22Rv1 (cell line): ENCODE measurements at regions not wholly inside any gene's neighbourhood (a gene's known extent, or its start where the extent isn't known, plus 50 kb on each side); places are given as distances from the start of the nearest gene placed in this dataset.
"Not testable (repeated sequence)": the region's sequence is repeated elsewhere in the genome, so short reads cannot be mapped to it uniquely, and the experiment has no call there.

Experiments used
- H3K27ac ChIP-seq: fragments of 450-650 bp; 2 replicates; pipeline ENCODE4 v1.5.1; 2017
- CTCF ChIP-seq: fragments of 450-650 bp; IDR thresholded peaks from 2 replicates; pipeline ENCODE4 v1.5.1; 2017; ENCODE audit warnings: mild to moderate bottlenecking
- ZFX ChIP-seq: fragments of 450-650 bp; IDR thresholded peaks from 2 replicates; pipeline ENCODE4 v1.6.1; 2017; ENCODE audit warnings: antibody characterized with exemption, borderline replicate concordance

- TF ChIP-seq ZFX: no peak
- no peak for TF ChIP-seq CTCF
- peak overlapping the region; percentile 32 for H3K27ac ChIP-seq
These were observed 69.7 kb upstream of the C1QTNF9B start for GRCh38 chr13:23966691-23967615.

- not testable (repeated sequence) for H3K27ac ChIP-seq
These were observed 70.5 kb upstream of the C1QTNF9B start for GRCh38 chr13:23967792-23968191.

- TF ChIP-seq ZFX (no peak), CTCF (no peak)
- peak overlapping the region; percentile 41 for H3K27ac ChIP-seq
These were observed 72.3 kb upstream of the C1QTNF9B start for GRCh38 chr13:23969647-23970046.

- TF ChIP-seq ZFX (no peak), CTCF (no peak)
- no peak overlapping the region for H3K27ac ChIP-seq
These were observed 82.3 kb upstream of the C1QTNF9B start for GRCh38 chr13:23979361-23980159.

DNA sequence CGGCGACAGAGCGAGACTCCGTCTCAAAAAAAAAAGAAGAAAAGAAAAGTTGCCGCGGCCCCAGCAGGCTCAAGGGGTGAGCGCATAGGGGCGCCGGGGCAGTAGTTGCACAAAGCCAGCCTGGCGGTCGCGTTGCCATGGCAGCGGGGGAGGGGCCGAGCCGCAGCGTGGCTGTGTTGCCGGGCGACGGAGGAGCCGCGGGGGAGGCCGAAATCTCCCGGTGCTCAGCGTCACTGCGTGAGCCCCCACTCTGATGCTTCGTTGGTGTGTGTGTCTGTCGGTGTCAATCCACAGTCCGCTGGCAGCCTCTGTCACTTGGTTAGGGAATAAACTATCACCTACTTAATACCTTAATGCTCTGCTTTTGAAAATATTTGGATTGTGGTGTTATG is 82.9 kb upstream of the C1QTNF9B start:
- TF ChIP-seq ZFX (no peak), CTCF (no peak)
- no peak overlapping the region for H3K27ac ChIP-seq

GRCh38 chr13:23983671-23984070 is 86.4 kb upstream of the C1QTNF9B start:
- TF ChIP-seq CTCF (no peak), ZFX (no peak)
- no peak overlapping the region for H3K27ac ChIP-seq

- no peak for TF ChIP-seq ZFX
- no peak for TF ChIP-seq CTCF
These were observed 87.2 kb upstream of the C1QTNF9B start for GRCh38 chr13:23984546-23984945.

More at GRCh38 chr13:23984546-23984945, 87.2 kb upstream of the C1QTNF9B start:
- H3K27ac ChIP-seq: no peak overlapping the region
